ENCODE measurements at regions not wholly inside any gene's neighbourhood (a gene's known extent, or its start where the extent isn't known, plus 50 kb on each side); places are given as distances from the start of the nearest gene placed in this dataset.

GRCh38 chr15:85980946-85981345, 98.7 kb upstream of the AGBL1 start:
- Histone ChIP-seq H3K4me3 (no peak overlapping the region), H3K27me3 (no peaks in the 10 kb centered on the region), H3K36me3 (no peaks in the 10 kb centered on the region), H3K27ac (no peak overlapping the region), H3K9me3 (no peaks in the 10 kb centered on the region), H3K4me1 (no peaks in the 10 kb centered on the region)
- no peak for DNase-seq
- intact Hi-C loops (cut with DNase I; ENCODE audit: low total_unique reads), result no loop called here
- TF ChIP-seq POLR2A (IDR thresholded peaks at IDR 0.05) (no peak), CTCF (IDR thresholded peaks at IDR 0.05) (no peak)

DNA sequence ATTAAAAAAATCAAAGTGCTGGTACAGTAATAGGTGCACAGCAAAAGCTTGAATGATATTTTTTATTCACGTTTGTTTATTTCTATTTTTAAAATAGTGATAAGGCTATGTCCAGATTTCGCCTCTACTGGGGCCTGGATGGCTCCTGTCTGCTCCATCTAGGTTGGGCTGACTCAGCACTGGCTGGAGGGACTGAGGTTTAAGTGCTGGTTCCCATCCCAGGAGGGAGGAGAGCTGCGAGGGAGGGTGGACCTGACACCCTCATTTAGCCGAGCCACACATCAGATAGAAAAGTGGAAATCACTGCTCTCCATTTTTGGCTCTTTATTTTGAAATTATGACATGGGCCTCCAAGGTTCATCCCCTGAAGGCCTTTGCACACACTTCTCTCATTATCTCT, 95.4 kb upstream of the AGBL1 start:
- no peaks in the 10 kb centered on the region for H3K4me1 ChIP-seq
- TF ChIP-seq CTCF (IDR thresholded peaks at IDR 0.05), result no peak
- TF ChIP-seq POLR2A (IDR thresholded peaks at IDR 0.05), result no peak
- no peak overlapping the region for H3K4me3 ChIP-seq
- intact Hi-C loops (cut with DNase I; ENCODE audit: low total_unique reads), result no loop called here
- no peaks in the 10 kb centered on the region for H3K36me3 ChIP-seq
- H3K9me3 ChIP-seq, result no peaks in the 10 kb centered on the region
- DNase-seq, result peak; percentile 39 to 49
- H3K27me3 ChIP-seq, result no peaks in the 10 kb centered on the region
- no peak overlapping the region for H3K27ac ChIP-seq

GRCh38 chr15:85986116-85986515, 93.6 kb upstream of the AGBL1 start:
- Histone ChIP-seq H3K4me3 (no peak overlapping the region), H3K36me3 (no peaks in the 10 kb centered on the region), H3K27ac (no peak overlapping the region), H3K9me3 (no peaks in the 10 kb centered on the region), H3K27me3 (no peaks in the 10 kb centered on the region), H3K4me1 (no peaks in the 10 kb centered on the region)
- DNase-seq, result no peak
- intact Hi-C loops (cut with DNase I; ENCODE audit: low total_unique reads), result no loop called here
- TF ChIP-seq POLR2A (IDR thresholded peaks at IDR 0.05) (no peak), CTCF (IDR thresholded peaks at IDR 0.05) (no peak)

- TF ChIP-seq CTCF (IDR thresholded peaks at IDR 0.05), result no peak
- no peak for TF ChIP-seq POLR2A (IDR thresholded peaks at IDR 0.05)
- intact Hi-C loops (cut with DNase I; ENCODE audit: low total_unique reads), result no loop called here
- Histone ChIP-seq H3K4me1 (no peaks in the 10 kb centered on the region), H3K27me3 (no peaks in the 10 kb centered on the region), H3K36me3 (no peaks in the 10 kb centered on the region), H3K9me3 (no peaks in the 10 kb centered on the region), H3K4me3 (no peak overlapping the region), H3K27ac (no peak overlapping the region)
- DNase-seq, result no peak
Measured at GRCh38 chr15:85986741-85987140, 92.9 kb upstream of the AGBL1 start.

- intact Hi-C loops (cut with DNase I; ENCODE audit: low total_unique reads), result no loop called here
- H3K4me3 ChIP-seq, result no peak overlapping the region
- TF ChIP-seq POLR2A (IDR thresholded peaks at IDR 0.05) (no peak), CTCF (IDR thresholded peaks at IDR 0.05) (no peak)
- no peaks in the 10 kb centered on the region for H3K36me3 ChIP-seq
- H3K9me3 ChIP-seq, result no peaks in the 10 kb centered on the region
- no peaks in the 10 kb centered on the region for H3K27me3 ChIP-seq
- DNase-seq, result no peak
- H3K4me1 ChIP-seq, result no peaks in the 10 kb centered on the region
- no peak overlapping the region for H3K27ac ChIP-seq
Measured at GRCh38 chr15:85988741-85989140, 90.9 kb upstream of the AGBL1 start.

Measured in uterus (tissue), 3 donors.